Psoas muscle (tissue), 7 donors: ENCODE measurements at regions not wholly inside any gene's neighbourhood (a gene's known extent, or its start where the extent isn't known, plus 50 kb on each side); places are given as distances from the start of the nearest gene placed in this dataset.

ENCODE experiments used
- ATAC-seq, 4 donors: fragments of 200-7000 bp; cut with Tn5 transposase; one replicate each; pipeline ENCODE4 v1.9.1; 2020; ENCODE audit warnings: moderate library complexity in 3 of 4, mild to moderate bottlenecking in 2 of 4
- DNase-seq, 2 donors: peaks; one replicate each; pipeline ENCODE4 v3.0.0-alpha.2; 2020
- H3K27ac ChIP-seq: fragments of 200-600 bp; one replicate; pipeline ENCODE4 v1.8.0; 2022
- H3K27me3 ChIP-seq, 3 donors: fragments of 200-600 bp in 1 of 3; one replicate each; pipeline versions ENCODE4 v1.6.1 to v1.8.0; 2013 to 2022; ENCODE audit warnings: low read length in 2 of 3, mild to moderate bottlenecking in 2 of 3, moderate library complexity in 1 of 3; ENCODE audit not compliant: insufficient read depth in 3 of 3
- H3K36me3 ChIP-seq, 2 donors: fragments of 200-600 bp in 1 of 2; one replicate each; pipeline versions ENCODE4 v1.6.1 to v1.8.0; 2013 to 2022; ENCODE audit warnings: low read depth in 1 of 2, mild to moderate bottlenecking in 1 of 2, moderate library complexity in 1 of 2; ENCODE audit not compliant: insufficient read depth in 1 of 2
- H3K4me1 ChIP-seq: fragments of 200-600 bp; one replicate; pipeline ENCODE4 v1.8.0; 2022
- H3K4me3 ChIP-seq: fragments of 200-600 bp; one replicate; pipeline ENCODE4 v1.8.0; 2022; ENCODE audit warnings: mild to moderate bottlenecking
- H3K9me3 ChIP-seq: fragments of 200-600 bp; one replicate; pipeline ENCODE4 v1.8.0; 2022
- CTCF ChIP-seq: fragments of 200-600 bp; IDR thresholded peaks from one replicate; pipeline ENCODE4 v1.8.0; 2022; ENCODE audit warnings: antibody characterized with exemption
- WGBS, 3 donors: extraction: QIAGEN DNeasy Blood & Tissue Kit; methylation state at CpG; one replicate each; pipeline versions ENCODE4 v1.1.6 to v1.1.7; 2013; 5-methylcytosine and 5-hydroxymethylcytosine counted together
- intact Hi-C, 2 donors: fragments of 100-400 bp; cut with DNase I; formaldehyde crosslinking; loops; one replicate each; pipeline versions ENCODE4 v1.11.0 to v1.14.2; 2022
- donor health status: healthy with polysubstance abuse.
- donor health status: DM: no; HTN: no; CAD: no; lungs with moderate emphysema.
- donor health status: Bipolar disorder and iron deficiency.
- donor health status: healthy.
- donor health status: DM: yes; HTN: yes; CAD: no.
- donor health status: DM: no; HTN: no; CAD: no.
- donor health status: DM: yes; HTN: yes; CAD: no.

DNA sequence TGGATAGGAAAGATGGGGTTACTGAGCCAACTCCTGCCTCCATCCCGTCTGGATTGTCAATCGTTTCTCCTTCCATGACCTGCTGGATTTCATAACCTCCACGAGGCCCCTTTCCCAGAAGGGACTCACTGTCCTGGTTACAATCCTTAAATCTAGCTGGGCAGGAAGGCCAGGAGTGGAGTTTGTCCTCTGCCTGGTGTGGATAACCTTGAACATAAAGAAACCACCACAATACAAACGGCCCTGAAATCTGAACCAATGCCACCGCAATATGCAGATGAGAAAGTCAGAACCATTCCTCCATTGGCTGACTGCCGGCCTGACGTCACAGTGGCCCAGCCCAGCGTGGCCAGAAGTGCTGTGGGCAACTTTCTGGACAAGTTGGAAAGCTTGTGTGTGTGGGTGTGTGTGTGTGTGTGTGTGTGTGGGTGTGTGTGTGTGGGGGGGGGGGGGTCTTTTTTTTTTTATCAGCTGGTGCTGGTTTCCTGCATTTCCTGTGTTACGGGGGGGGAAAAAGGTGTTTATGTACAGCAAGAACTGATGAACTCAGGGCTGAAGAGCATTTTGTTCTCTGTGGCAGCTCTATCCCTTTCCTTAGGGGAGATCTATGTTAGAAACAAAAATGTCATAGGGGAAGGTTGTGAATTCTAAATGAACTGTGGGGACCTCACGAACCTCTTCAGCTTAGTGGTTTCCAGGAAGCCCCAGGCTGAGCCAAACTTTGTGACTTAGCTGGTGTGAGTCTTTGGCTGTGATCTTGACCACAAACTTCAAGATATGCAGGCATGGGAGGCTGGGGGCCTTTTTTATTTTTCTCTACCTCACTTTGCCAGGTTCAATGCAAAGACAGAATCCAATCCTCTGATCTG, 81.6 kb upstream of the MED13L start:
- intact Hi-C loops = loop anchor here in 1 of 2 donors (5.0 kb wide), 1 partner anchor 77 kb away; no protein-coding TSS in a partner anchor
- Histone ChIP-seq H3K9me3 (no peaks in the 10 kb centered on the region), H3K36me3 (no peaks in the 10 kb centered on the region), H3K27ac (peak overlapping the region; percentile 74), H3K4me3 (peak overlapping the region; percentile 49), H3K4me1 (peaks cover 31% of the 10 kb centered on the region), H3K27me3 (no peaks in the 10 kb centered on the region)
- TF ChIP-seq CTCF = no peak
- WGBS, 3 donors = 2 to 9% (median 6%) methylated on average over 10 of the region's 10 CpGs
- DNase-seq (peak; percentile 94 to 95), ATAC-seq (peak; percentile 77 to 93 (median 86))

GRCh38 chr12:116360579-116361413, 83.3 kb upstream of the MED13L start:
- intact Hi-C loops = loop anchor here in 1 of 2 donors (5.0 kb wide), 1 partner anchor 47 kb away; no protein-coding TSS in a partner anchor
- ATAC-seq (peak in 3 of 4 donors; percentile 10 to 29 (median 18)), DNase-seq (no peak)
- Histone ChIP-seq H3K36me3 (no peaks in the 10 kb centered on the region), H3K27ac (peak overlapping the region; percentile 77), H3K4me1 (peaks cover 31% of the 10 kb centered on the region), H3K4me3 (no peak overlapping the region), H3K9me3 (no peaks in the 10 kb centered on the region), H3K27me3 (no peaks in the 10 kb centered on the region)
- 88 to 90% (median 90%) methylated on average over 6 of the region's 6 CpGs for WGBS, 3 donors
- no peak for TF ChIP-seq CTCF

- H3K36me3 ChIP-seq = no peaks in the 10 kb centered on the region
- H3K9me3 ChIP-seq = no peaks in the 10 kb centered on the region
- peaks cover 37% of the 10 kb centered on the region for H3K4me1 ChIP-seq
- no peak overlapping the region for H3K4me3 ChIP-seq
- TF ChIP-seq CTCF = no peak
- no peaks in the 10 kb centered on the region for H3K27me3 ChIP-seq
- DNase-seq (peak; percentile 70 to 78), ATAC-seq (peak; percentile 85 to 96 (median 90))
- peak overlapping the region; percentile 77 for H3K27ac ChIP-seq
- WGBS, 3 donors = 49 to 60% (median 56%) methylated on average over 19 of the region's 19 CpGs
- intact Hi-C loops = loop anchor here in 1 of 2 donors (5.0 kb wide), 1 partner anchor 46 kb away; no protein-coding TSS in a partner anchor
These were observed 84.1 kb upstream of the MED13L start for GRCh38 chr12:116361414-116362223.

- Histone ChIP-seq H3K27ac (no peak overlapping the region), H3K9me3 (no peaks in the 10 kb centered on the region), H3K27me3 (no peaks in the 10 kb centered on the region), H3K36me3 (no peaks in the 10 kb centered on the region), H3K4me3 (no peak overlapping the region), H3K4me1 (peaks cover 24% of the 10 kb centered on the region)
- no peak for TF ChIP-seq CTCF
- WGBS, 3 donors = 82 to 97% (median 94%) methylated on average over 2 of the region's 2 CpGs
- DNase-seq = no peak
- no peak for ATAC-seq
- intact Hi-C loops = no loop called here
These were observed 87.6 kb upstream of the MED13L start for GRCh38 chr12:116365114-116365513.
